WTC11 (cell line): ENCODE measurements at regions not wholly inside any gene's neighbourhood (a gene's known extent, or its start where the extent isn't known, plus 50 kb on each side); places are given as distances from the start of the nearest gene placed in this dataset.

Source experiments
- ATAC-seq: fragments of 200-7000 bp; cut with Tn5 transposase; 2 replicates; pipeline ENCODE4 v1.10.0; 2021; ENCODE audit warnings: mild to moderate bottlenecking, moderate library complexity
- CTCF ChIA-PET: fragments of 300-600 bp; sonication (Branson Sonifier 250); formaldehyde crosslinking; loops from one replicate; lab custom pipeline; 2021; ENCODE audit warnings: antibody characterized with exemption; lab: Charles Lee
- POLR2A ChIA-PET: fragments of 350-600 bp; sonication (Branson Sonifier 250); formaldehyde crosslinking; loops from one replicate; lab custom pipeline; 2021; ENCODE audit warnings: antibody characterized with exemption; lab: Charles Lee
- DNase-seq: peaks from one replicate; pipeline ENCODE4 v3.0.0; 2021; ENCODE audit warnings: low spot score
- H3K27ac Mint-ChIP-seq: 2 replicates; pipeline ENCODE4 v1.8.0; 2021; ENCODE audit warnings: mixed read lengths
- H3K27me3 Mint-ChIP-seq: 2 replicates; pipeline ENCODE4 v1.8.0; 2021; ENCODE audit warnings: low read depth, mild to moderate bottlenecking, moderate library complexity, mixed read lengths
- H3K36me3 Mint-ChIP-seq: 2 replicates; pipeline ENCODE4 v1.8.0; 2021; ENCODE audit warnings: mixed read lengths
- H3K4me1 Mint-ChIP-seq: 2 replicates; pipeline ENCODE4 v1.8.0; 2022; ENCODE audit warnings: mixed read lengths
- H3K4me3 Mint-ChIP-seq: 2 replicates; pipeline ENCODE4 v1.8.0; 2021; ENCODE audit warnings: mild to moderate bottlenecking, moderate library complexity, mixed read lengths
- H3K9me3 Mint-ChIP-seq: 2 replicates; pipeline ENCODE4 v1.8.0; 2021; ENCODE audit warnings: mixed read lengths
- E2F5 ChIP-seq: sonication (generic); formaldehyde crosslinking; IDR thresholded peaks from 2 replicates; pipeline ENCODE4 v1.8.1; 2022; ENCODE audit warnings: mild to moderate bottlenecking, moderate library complexity, missing genetic modification reagents
- ELF4 ChIP-seq: sonication (generic); formaldehyde crosslinking; IDR thresholded peaks from 2 replicates; pipeline ENCODE4 v1.8.1; 2022; ENCODE audit warnings: low read depth, mild to moderate bottlenecking, moderate library complexity, missing genetic modification reagents
- ETV6 ChIP-seq: sonication (generic); formaldehyde crosslinking; IDR thresholded peaks from 2 replicates; pipeline ENCODE4 v1.8.1; 2022; ENCODE audit warnings: mild to moderate bottlenecking, missing genetic modification reagents
- FOXP1 ChIP-seq: sonication (generic); formaldehyde crosslinking; IDR thresholded peaks from 2 replicates; pipeline ENCODE4 v1.8.0; 2022; ENCODE audit warnings: missing genetic modification reagents, mild to moderate bottlenecking, moderate library complexity, borderline replicate concordance
- GTF2I ChIP-seq: fragments of 250-450 bp; sonication (Bioruptor Pico); conservative IDR thresholded peaks from 2 replicates; pipeline ENCODE4 v1.4.0; 2021; ENCODE audit warnings: mild to moderate bottlenecking
- MXD4 ChIP-seq: fragments of 250-450 bp; sonication (Bioruptor Pico); IDR thresholded peaks from 2 replicates; pipeline ENCODE4 v1.8.0; 2021; ENCODE audit warnings: mild to moderate bottlenecking, moderate library complexity, borderline replicate concordance
- OVOL2 ChIP-seq: fragments of 250-450 bp; sonication (Bioruptor Pico); IDR thresholded peaks from 2 replicates; pipeline ENCODE4 v1.9.0; 2021; ENCODE audit warnings: mild to moderate bottlenecking, borderline replicate concordance
- SMAD3 ChIP-seq: sonication (generic); formaldehyde crosslinking; IDR thresholded peaks from 2 replicates; pipeline ENCODE4 v1.8.0; 2022; ENCODE audit warnings: missing genetic modification reagents, mild to moderate bottlenecking, borderline replicate concordance
- SP1 ChIP-seq: sonication (generic); formaldehyde crosslinking; conservative IDR thresholded peaks from 2 replicates; pipeline ENCODE4 v1.8.1; 2022; ENCODE audit warnings: missing genetic modification reagents
- TEAD4 ChIP-seq: sonication (generic); formaldehyde crosslinking; IDR thresholded peaks from 2 replicates; pipeline ENCODE4 v1.8.0; 2022; ENCODE audit warnings: mild to moderate bottlenecking, missing genetic modification reagents
- ZBTB21 ChIP-seq: sonication (generic); formaldehyde crosslinking; IDR thresholded peaks from 2 replicates; pipeline ENCODE4 v1.8.1; 2023; ENCODE audit warnings: mild to moderate bottlenecking, missing genetic modification reagents, borderline replicate concordance
- ZNF263 ChIP-seq: sonication (generic); formaldehyde crosslinking; IDR thresholded peaks from 2 replicates; pipeline ENCODE4 v1.8.1; 2022; ENCODE audit warnings: low read depth, mild to moderate bottlenecking, moderate library complexity, missing genetic modification reagents
- ZNF281 ChIP-seq: sonication (generic); formaldehyde crosslinking; IDR thresholded peaks from 2 replicates; pipeline ENCODE4 v1.8.0; 2023; ENCODE audit warnings: mild to moderate bottlenecking, missing genetic modification reagents
- ZNF317 ChIP-seq: sonication (generic); formaldehyde crosslinking; IDR thresholded peaks from 2 replicates; pipeline ENCODE4 v1.8.1; 2023; ENCODE audit warnings: low read depth, mild to moderate bottlenecking, moderate library complexity, missing genetic modification reagents, borderline replicate concordance
- ZNF532 ChIP-seq: fragments of 250-450 bp; sonication (Bioruptor Pico); IDR thresholded peaks from 2 replicates; pipeline ENCODE4 v1.9.0; 2021; ENCODE audit warnings: mild to moderate bottlenecking, borderline replicate concordance
- ZNF671 ChIP-seq: fragments of 250-450 bp; sonication (Bioruptor Pico); IDR thresholded peaks from 2 replicates; pipeline ENCODE4 v1.8.0; 2021; ENCODE audit warnings: mild to moderate bottlenecking
- TF ChIP-seq, protein P1 (sequence below): fragments of 250-450 bp; sonication (Bioruptor Pico); IDR thresholded peaks from 2 replicates; pipeline ENCODE4 v1.8.0; 2021; ENCODE audit warnings: mild to moderate bottlenecking
- TF ChIP-seq, protein P2 (sequence below): sonication (generic); formaldehyde crosslinking; IDR thresholded peaks from 2 replicates; pipeline ENCODE4 v1.8.0; 2023; ENCODE audit warnings: missing genetic modification reagents
- TF ChIP-seq, protein P3 (sequence below): sonication (generic); formaldehyde crosslinking; IDR thresholded peaks from 2 replicates; pipeline ENCODE4 v1.8.1; 2023; ENCODE audit warnings: mild to moderate bottlenecking, moderate library complexity, missing genetic modification reagents
- TF ChIP-seq, protein P4 (sequence below): sonication (generic); formaldehyde crosslinking; IDR thresholded peaks from 2 replicates; pipeline ENCODE4 v1.8.0; 2022; ENCODE audit warnings: mild to moderate bottlenecking, missing genetic modification reagents

- ATAC-seq (no peak), DNase-seq (no peak)
- no peak for TF ChIP-seq E2F5
- TF ChIP-seq, protein P1, sequence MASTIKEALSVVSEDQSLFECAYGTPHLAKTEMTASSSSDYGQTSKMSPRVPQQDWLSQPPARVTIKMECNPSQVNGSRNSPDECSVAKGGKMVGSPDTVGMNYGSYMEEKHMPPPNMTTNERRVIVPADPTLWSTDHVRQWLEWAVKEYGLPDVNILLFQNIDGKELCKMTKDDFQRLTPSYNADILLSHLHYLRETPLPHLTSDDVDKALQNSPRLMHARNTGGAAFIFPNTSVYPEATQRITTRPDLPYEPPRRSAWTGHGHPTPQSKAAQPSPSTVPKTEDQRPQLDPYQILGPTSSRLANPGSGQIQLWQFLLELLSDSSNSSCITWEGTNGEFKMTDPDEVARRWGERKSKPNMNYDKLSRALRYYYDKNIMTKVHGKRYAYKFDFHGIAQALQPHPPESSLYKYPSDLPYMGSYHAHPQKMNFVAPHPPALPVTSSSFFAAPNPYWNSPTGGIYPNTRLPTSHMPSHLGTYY (CRISPR knock-in tag) = no peak
- no peak for TF ChIP-seq ZBTB21 (CRISPR knock-in tag)
- TF ChIP-seq, protein P2, sequence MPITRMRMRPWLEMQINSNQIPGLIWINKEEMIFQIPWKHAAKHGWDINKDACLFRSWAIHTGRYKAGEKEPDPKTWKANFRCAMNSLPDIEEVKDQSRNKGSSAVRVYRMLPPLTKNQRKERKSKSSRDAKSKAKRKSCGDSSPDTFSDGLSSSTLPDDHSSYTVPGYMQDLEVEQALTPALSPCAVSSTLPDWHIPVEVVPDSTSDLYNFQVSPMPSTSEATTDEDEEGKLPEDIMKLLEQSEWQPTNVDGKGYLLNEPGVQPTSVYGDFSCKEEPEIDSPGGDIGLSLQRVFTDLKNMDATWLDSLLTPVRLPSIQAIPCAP = no peak
- no peak for TF ChIP-seq MXD4 (CRISPR knock-in tag)
- CTCF ChIA-PET = no interaction called here
- peaks cover 27% of the 10 kb centered on the region for H3K9me3 Mint-ChIP-seq
- H3K4me1 Mint-ChIP-seq = peaks cover 35% of the 10 kb centered on the region
- H3K27me3 Mint-ChIP-seq = peaks cover 2% of the 10 kb centered on the region
- no peak overlapping the region for H3K27ac Mint-ChIP-seq
- POLR2A ChIA-PET = no interaction called here
- H3K36me3 Mint-ChIP-seq = peaks cover 25% of the 10 kb centered on the region
- no peak overlapping the region for H3K4me3 Mint-ChIP-seq
Observed at GRCh38 chr4:138887741-138888140, 127.8 kb upstream of the NOCT start.

GRCh38 chr4:138887341-138887740 is 128.2 kb upstream of the NOCT start:
- no peak overlapping the region for H3K4me3 Mint-ChIP-seq
- ChIA-PET CTCF (no interaction called here), POLR2A (no interaction called here)
- H3K27ac Mint-ChIP-seq = no peak overlapping the region
- peaks cover 29% of the 10 kb centered on the region for H3K9me3 Mint-ChIP-seq
- H3K36me3 Mint-ChIP-seq = peaks cover 25% of the 10 kb centered on the region
- ATAC-seq = no peak
- peaks cover 2% of the 10 kb centered on the region for H3K27me3 Mint-ChIP-seq
- H3K4me1 Mint-ChIP-seq = peaks cover 31% of the 10 kb centered on the region
- DNase-seq = no peak
- TF ChIP-seq, protein P3, sequence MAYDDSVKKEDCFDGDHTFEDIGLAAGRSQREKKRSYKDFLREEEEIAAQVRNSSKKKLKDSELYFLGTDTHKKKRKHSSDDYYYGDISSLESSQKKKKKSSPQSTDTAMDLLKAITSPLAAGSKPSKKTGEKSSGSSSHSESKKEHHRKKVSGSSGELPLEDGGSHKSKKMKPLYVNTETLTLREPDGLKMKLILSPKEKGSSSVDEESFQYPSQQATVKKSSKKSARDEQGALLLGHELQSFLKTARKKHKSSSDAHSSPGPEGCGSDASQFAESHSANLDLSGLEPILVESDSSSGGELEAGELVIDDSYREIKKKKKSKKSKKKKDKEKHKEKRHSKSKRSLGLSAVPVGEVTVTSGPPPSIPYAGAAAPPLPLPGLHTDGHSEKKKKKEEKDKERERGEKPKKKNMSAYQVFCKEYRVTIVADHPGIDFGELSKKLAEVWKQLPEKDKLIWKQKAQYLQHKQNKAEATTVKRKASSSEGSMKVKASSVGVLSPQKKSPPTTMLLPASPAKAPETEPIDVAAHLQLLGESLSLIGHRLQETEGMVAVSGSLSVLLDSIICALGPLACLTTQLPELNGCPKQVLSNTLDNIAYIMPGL (CRISPR knock-in tag) = no peak
- no peak for TF ChIP-seq SMAD3
- no peak for TF ChIP-seq ZNF281 (CRISPR knock-in tag)
- no peak for TF ChIP-seq FOXP1 (CRISPR knock-in tag)
- TF ChIP-seq ZNF263 (CRISPR knock-in tag) = no peak
- TF ChIP-seq, protein P1 (CRISPR knock-in tag) = no peak
- no peak for TF ChIP-seq ZNF532 (CRISPR knock-in tag)
- TF ChIP-seq SP1 (CRISPR knock-in tag) = no peak
- TF ChIP-seq GTF2I (CRISPR knock-in tag) = no peak
- TF ChIP-seq ETV6 (CRISPR knock-in tag) = no peak
- no peak for TF ChIP-seq OVOL2 (CRISPR knock-in tag)
- TF ChIP-seq, protein P4, sequence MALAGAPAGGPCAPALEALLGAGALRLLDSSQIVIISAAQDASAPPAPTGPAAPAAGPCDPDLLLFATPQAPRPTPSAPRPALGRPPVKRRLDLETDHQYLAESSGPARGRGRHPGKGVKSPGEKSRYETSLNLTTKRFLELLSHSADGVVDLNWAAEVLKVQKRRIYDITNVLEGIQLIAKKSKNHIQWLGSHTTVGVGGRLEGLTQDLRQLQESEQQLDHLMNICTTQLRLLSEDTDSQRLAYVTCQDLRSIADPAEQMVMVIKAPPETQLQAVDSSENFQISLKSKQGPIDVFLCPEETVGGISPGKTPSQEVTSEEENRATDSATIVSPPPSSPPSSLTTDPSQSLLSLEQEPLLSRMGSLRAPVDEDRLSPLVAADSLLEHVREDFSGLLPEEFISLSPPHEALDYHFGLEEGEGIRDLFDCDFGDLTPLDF = no peak
- TF ChIP-seq, protein P2 = no peak
- TF ChIP-seq TEAD4 (CRISPR knock-in tag) = no peak
- TF ChIP-seq ZNF317 (CRISPR knock-in tag) = no peak
- TF ChIP-seq ZNF671 (CRISPR knock-in tag) = no peak
- TF ChIP-seq ELF4 (CRISPR knock-in tag) = no peak
